GM13976 (cell line): ENCODE measurements at regions not wholly inside any gene's neighbourhood (a gene's known extent, or its start where the extent isn't known, plus 50 kb on each side); places are given as distances from the start of the nearest gene placed in this dataset.
"Not testable (repeated sequence)": the region's sequence is repeated elsewhere in the genome, so short reads cannot be mapped to it uniquely, and the experiment has no call there.

ENCODE experiments used
- DNase-seq: peaks from one replicate; pipeline ENCODE4 v3.0.0; 2012; ENCODE audit warnings: low spot score
- in situ Hi-C: fragments of 300-500 bp; cut with MboI; formaldehyde crosslinking; loops from one replicate; pipeline ENCODE4 v1.12.0; 2022; ENCODE audit warnings: low sequenced_read_pairs, mixed read lengths, inconsistent platforms; ENCODE audit not compliant: unreplicated experiment
- TF ChIP-seq, protein P1 (sequence below): IDR thresholded peaks from 2 replicates; pipeline ENCODE4 v1.5.1; 2012; ENCODE audit warnings: borderline replicate concordance, mild to moderate bottlenecking; ENCODE audit not compliant: insufficient read depth; ENCODE audit errors: extremely low read depth, missing control alignments, control extremely low read depth

DNA sequence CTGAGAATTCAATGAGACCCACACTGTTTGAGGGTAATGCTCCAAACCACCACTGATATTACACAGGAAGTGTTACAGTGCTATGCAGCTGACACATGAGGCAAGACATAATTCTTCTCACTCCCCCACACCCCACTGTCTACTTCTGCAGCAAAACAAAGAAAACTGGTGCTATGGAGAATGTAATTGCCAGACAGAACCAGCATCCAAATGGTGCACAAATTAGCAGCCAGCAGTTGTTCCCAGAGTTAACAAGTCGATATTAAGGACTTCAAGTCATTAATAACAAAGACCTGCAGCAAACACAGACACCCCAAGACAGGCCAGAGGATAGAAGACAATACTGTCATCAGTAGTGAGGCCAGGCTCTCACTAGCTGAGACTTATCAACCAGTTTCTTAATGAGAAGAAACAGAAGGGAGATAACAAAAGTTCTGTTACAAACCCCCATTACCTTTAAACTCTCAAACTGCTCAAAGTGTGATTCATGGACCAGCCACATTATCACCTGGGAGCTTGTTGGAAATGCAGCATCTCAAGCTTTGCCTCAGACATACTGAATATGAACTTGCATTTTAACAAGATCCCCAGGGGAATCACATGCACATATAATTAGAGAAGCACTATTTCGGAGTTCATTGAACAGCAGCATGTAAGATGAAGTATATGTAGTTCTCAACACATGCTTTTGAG lies 58.7 kb upstream of the FNDC3B start:
- DNase-seq = peak; percentile 45
- TF ChIP-seq, protein P1, sequence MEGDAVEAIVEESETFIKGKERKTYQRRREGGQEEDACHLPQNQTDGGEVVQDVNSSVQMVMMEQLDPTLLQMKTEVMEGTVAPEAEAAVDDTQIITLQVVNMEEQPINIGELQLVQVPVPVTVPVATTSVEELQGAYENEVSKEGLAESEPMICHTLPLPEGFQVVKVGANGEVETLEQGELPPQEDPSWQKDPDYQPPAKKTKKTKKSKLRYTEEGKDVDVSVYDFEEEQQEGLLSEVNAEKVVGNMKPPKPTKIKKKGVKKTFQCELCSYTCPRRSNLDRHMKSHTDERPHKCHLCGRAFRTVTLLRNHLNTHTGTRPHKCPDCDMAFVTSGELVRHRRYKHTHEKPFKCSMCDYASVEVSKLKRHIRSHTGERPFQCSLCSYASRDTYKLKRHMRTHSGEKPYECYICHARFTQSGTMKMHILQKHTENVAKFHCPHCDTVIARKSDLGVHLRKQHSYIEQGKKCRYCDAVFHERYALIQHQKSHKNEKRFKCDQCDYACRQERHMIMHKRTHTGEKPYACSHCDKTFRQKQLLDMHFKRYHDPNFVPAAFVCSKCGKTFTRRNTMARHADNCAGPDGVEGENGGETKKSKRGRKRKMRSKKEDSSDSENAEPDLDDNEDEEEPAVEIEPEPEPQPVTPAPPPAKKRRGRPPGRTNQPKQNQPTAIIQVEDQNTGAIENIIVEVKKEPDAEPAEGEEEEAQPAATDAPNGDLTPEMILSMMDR = no peak
- in situ Hi-C loops = no loop called here

DNA sequence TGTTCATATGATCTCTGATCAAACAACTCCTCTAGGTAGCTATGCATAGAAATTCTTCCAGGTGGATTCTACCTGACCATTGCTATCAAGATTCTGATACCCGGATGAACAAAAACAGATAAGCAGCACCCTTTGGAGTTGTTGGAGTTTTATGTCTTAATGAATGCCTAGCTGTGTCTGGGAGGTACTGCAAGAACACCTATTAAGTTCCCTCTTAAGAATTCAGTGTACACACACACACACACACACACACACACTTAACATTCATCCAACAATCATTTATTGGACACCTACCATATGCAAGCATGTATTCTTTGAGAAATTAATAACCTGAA lies 58.1 kb upstream of the FNDC3B start:
- no peak for DNase-seq
- in situ Hi-C loops = no loop called here
- TF ChIP-seq, protein P1 = no peak

DNA sequence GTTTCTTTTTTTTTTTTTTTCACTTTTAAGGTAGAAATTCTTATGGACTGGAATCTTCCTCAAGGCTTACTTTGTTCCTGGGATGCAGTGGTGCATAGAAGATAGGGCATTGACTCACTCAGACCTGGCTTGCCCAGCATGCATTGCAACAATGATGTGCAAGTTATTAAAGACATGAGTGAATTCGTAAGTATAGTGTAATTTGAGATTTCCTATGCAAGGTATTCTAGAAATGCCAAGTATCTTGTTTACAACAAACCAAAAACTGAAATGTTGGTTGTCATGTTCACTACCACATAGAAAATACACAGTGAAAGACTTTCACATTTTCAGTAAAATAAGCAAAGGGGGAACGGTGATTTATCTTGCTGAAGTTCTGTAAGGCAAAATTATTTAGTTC lies 56.5 kb upstream of the FNDC3B start:
- DNase-seq = no peak
- in situ Hi-C loops = no loop called here
- TF ChIP-seq, protein P1 = no peak

DNA sequence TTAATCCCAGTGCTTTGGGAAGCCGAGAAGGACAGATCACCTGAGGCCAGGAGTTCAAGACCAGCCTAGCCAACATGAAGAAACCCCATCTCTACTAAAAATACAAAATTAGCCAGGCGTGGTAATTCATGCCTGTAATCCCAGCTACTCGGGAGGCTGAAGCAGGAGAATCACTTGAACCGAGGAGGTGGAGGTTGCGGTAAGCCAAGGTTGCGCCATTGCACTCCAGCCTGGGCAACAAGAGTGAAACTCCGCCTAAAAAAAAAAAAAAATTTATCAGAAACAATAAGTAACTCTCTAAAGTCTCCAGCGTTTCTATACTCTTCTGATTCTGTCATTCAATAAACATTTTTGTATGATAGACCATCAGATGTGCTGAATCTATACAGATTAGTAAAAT lies 55.7 kb upstream of the FNDC3B start:
- DNase-seq, in situ Hi-C loops: not testable (repeated sequence)

DNA sequence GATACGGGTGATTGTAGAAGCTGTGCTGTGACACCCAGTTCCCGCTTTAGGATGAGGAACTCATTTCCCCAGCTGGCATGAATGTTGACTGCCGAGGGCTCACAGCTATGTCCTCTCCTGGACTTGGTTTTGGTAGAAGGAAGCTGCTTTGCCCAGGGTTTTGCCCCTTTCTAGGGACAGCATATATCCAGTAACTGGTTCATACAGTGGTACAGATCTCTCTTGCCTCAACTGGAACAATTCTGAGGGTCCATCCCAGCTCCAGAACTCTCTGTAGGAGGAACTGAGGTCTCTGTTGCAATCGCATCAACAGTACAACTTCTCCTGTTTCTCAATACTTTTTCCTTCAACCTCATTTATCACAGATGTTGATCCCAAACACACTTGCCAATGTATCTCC lies 54.5 kb upstream of the FNDC3B start:
- in situ Hi-C loops = no loop called here
- no peak for DNase-seq
- TF ChIP-seq, protein P1 = no peak

DNA sequence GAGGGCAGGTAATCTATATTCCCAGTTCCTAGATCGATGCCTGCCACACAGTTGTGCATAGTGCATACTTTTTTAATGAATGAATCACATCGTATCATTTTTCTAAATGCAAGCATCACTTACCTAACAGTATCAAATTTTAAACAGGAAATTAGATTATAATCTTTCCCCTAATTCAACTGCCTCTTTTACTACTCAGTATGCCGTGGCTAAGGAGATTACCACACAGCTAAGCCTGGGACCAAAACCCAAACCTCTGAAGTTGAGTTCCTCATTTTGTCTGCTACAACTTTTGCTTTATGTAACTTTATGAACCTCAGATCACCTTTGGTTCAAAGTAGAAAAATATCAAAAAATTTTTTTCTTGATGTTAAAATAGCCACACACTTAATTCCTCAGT lies 53.2 kb upstream of the FNDC3B start:
- DNase-seq = no peak
- TF ChIP-seq, protein P1 = no peak
- in situ Hi-C loops = no loop called here

DNA sequence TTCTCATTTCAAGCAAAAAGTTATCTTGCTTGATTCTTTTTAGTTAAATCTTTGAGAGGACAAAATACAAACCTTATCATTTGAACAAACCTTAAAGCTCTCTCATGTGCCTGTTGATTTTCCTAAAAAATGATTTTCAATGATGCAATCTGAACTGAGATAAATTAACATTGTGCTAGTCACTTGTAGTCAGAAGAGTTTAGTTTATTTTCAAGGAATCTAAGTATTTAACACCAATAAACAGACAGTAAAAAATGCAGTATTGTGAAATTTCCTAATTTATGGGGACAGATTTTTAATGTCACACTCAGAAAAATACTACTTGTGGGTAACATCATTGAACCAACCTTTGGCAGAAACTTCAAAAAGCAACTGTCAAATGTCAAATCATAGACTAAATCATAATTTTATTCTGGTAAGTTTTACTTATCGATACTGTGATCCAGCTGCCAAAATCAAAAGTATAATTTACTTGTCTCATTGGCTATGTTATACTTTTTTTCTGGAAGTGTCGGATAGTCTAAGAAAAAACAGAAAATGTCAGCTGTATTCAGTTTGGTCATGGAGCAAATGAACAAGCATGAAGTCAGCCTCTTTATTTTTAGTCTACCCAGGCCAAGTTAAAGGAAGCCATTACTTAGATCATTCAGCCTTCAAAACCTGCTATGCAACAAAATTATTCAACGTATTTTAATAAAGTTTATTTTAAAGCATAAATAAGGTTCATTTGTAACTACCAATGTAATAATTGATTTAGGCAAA lies 52.4 kb upstream of the FNDC3B start:
- TF ChIP-seq, protein P1 = no peak
- in situ Hi-C loops = no loop called here
- DNase-seq = no peak
